ENCODE measurements at regions not wholly inside any gene's neighbourhood (a gene's known extent, or its start where the extent isn't known, plus 50 kb on each side); places are given as distances from the start of the nearest gene placed in this dataset.

DNA sequence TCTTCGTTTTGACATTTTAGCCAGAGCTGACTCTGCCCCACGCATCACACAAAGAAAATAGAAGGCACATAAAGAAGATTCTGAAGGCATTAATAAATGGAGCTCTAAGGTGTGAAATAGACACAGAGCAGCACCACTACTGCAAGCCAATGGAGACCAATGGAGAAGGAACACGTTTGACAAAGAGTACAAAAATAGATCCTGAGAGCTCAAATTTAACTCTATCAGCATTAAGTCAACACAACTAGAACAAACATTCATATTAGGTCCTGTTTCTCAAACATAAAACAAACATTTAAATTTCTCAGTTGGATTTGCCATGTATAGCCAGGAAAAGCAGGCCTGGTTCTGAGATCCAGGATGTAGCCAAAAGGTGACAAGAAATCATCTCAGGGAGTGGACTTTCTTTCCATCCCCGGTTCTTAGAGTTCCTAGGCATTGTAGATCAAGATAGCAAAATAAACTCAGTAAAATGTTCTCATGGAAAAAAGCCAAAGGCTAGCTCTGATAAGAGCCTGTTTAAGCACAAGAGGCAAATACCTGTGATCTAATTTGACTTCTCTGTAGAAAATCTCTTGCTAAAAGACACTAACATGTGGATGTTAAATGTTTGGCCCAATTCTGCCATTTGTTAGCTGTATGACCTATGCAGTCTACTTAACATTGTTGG is 174.2 kb upstream of the VIPR2 start:
- TF ChIP-seq CTCF (IDR thresholded peaks at IDR 0.05) = no peak
- peak; percentile 36 for TF ChIP-seq POLR2AphosphoS5 (IDR thresholded peaks at IDR 0.05)
